PC-3 (cell line): ENCODE measurements at regions not wholly inside any gene's neighbourhood (a gene's known extent, or its start where the extent isn't known, plus 50 kb on each side); places are given as distances from the start of the nearest gene placed in this dataset.

Experiments
- ATAC-seq: fragments of 200-7000 bp; cut with Tn5 transposase; 2 replicates; pipeline ENCODE4 v1.9.1; 2020; ENCODE audit warnings: mild to moderate bottlenecking, moderate library complexity
- BruUV-seq: library from RNA; stranded (reverse); fragments of 400-500 nt; replicated peaks from 2 replicates; lab custom pipeline; 2021; lab: Mats Ljungman, UMichigan
- CTCF ChIA-PET: fragments of 300-600 bp; sonication (Branson Sonifier 250); formaldehyde crosslinking; loops from one replicate; lab custom pipeline; 2022; ENCODE audit warnings: antibody characterized with exemption; lab: Charles Lee
- POLR2A ChIA-PET: fragments of 300-600 bp; sonication (Branson Sonifier 250); formaldehyde crosslinking; loops from one replicate; lab custom pipeline; 2022; ENCODE audit warnings: antibody characterized with exemption; ENCODE audit not compliant: unreplicated experiment; lab: Charles Lee
- DNase-seq: peaks from one replicate; pipeline ENCODE4 v3.0.0-alpha.2; 2015
- H2AFZ ChIP-seq: fragments of 300-600 bp; sonication (generic); 2 replicates; pipeline ENCODE4 v1.6.0; 2016; ENCODE audit warnings: antibody characterized with exemption, low read length
- H3F3A ChIP-seq: fragments of 300-600 bp; sonication (generic); one replicate; pipeline ENCODE4 v1.6.0; 2017; ENCODE audit warnings: antibody characterized with exemption, low read length, control low read depth, mild to moderate bottlenecking; ENCODE audit not compliant: unreplicated experiment
- H3K27ac ChIP-seq: fragments of 300-600 bp; sonication (generic); 2 replicates; pipeline ENCODE4 v1.5.1; 2016; ENCODE audit warnings: mild to moderate bottlenecking, low read length
- H3K27me3 ChIP-seq: fragments of 300-600 bp; sonication (generic); 2 replicates; pipeline ENCODE4 v1.6.1; 2016; ENCODE audit warnings: low read length, mixed read lengths
- H3K36me3 ChIP-seq: fragments of 300-600 bp; sonication (generic); 2 replicates; pipeline ENCODE4 v1.6.1; 2016; ENCODE audit warnings: low read depth, mixed run types, low read length, mixed read lengths
- H3K4me1 ChIP-seq: fragments of 300-600 bp; sonication (generic); 2 replicates; pipeline ENCODE4 v1.5.1; 2016; ENCODE audit warnings: low read length; ENCODE audit not compliant: insufficient read depth
- H3K4me2 ChIP-seq: fragments of 300-600 bp; sonication (generic); 2 replicates; pipeline ENCODE4 v1.6.0; 2016; ENCODE audit warnings: low read length
- H3K4me3 ChIP-seq: fragments of 300-600 bp; sonication (generic); 2 replicates; pipeline ENCODE4 v1.5.1; 2016; ENCODE audit warnings: mild to moderate bottlenecking, low read length, mixed read lengths
- H3K79me2 ChIP-seq: fragments of 300-600 bp; sonication (generic); 2 replicates; pipeline ENCODE4 v1.6.1; 2017; ENCODE audit warnings: low read length, mixed read lengths
- H3K9ac ChIP-seq: fragments of 300-600 bp; sonication (generic); 2 replicates; pipeline ENCODE4 v1.6.0; 2016; ENCODE audit warnings: mild to moderate bottlenecking, low read length
- H3K9me2 ChIP-seq: fragments of 300-600 bp; sonication (generic); replicated peaks from 2 replicates; pipeline ENCODE4 v1.6.1; 2016; ENCODE audit warnings: mixed run types, low read length, mixed read lengths
- H3K9me3 ChIP-seq: fragments of 300-600 bp; sonication (generic); 2 replicates; pipeline ENCODE4 v1.6.1; 2016; ENCODE audit warnings: low read length, mixed read lengths
- H4K20me1 ChIP-seq: fragments of 300-600 bp; sonication (generic); 2 replicates; pipeline ENCODE4 v1.6.1; 2016; ENCODE audit warnings: low read length, mixed read lengths
- EZH2 ChIP-seq: fragments of 300-600 bp; sonication (generic); IDR thresholded peaks from one replicate; pipeline ENCODE4 v1.6.1; 2017; ENCODE audit warnings: antibody characterized with exemption, mild to moderate bottlenecking, low read length; ENCODE audit not compliant: unreplicated experiment
- EZH2phosphoT487 ChIP-seq: fragments of 300-600 bp; sonication (generic); IDR thresholded peaks from 2 replicates; pipeline ENCODE4 v1.6.1; 2018; ENCODE audit warnings: mild to moderate bottlenecking, antibody characterized with exemption, low read length, borderline replicate concordance
- intact Hi-C: fragments of 100-400 bp; cut with micrococcal nuclease; formaldehyde crosslinking; loops from 2 replicates; pipeline ENCODE4 v1.9.0; 2023
- TF ChIP-seq, protein P1 (sequence below): fragments of 300-600 bp; sonication (generic); conservative IDR thresholded peaks from 2 replicates; pipeline ENCODE4 v1.5.1; 2017; ENCODE audit warnings: antibody characterized with exemption, low read depth, mild to moderate bottlenecking, low read length

DNA sequence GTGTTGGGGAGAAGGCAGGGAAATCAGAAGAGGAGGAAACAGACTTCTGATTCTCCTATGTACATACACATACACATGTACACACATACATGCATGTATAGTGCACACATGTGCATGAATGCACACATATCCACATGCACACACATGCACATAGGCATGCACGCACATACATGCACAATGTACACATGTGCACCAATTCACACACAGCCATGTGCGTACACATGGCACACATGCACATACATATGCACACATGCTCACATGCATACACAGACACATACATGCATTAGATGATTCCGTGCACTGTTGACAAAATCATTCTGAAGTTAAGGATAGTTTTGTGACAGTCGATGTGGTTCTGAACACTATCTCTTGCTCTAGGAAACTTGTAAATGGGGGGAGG, 214.0 kb upstream of the CDH13 start:
- H3K79me2 ChIP-seq: no peaks in the 10 kb centered on the region
- no TSS peak for BruUV-seq
- ATAC-seq (no peak), DNase-seq (no peak)
- CTCF ChIA-PET: no interaction called here
- no peaks in the 10 kb centered on the region for H3K27me3 ChIP-seq
- H3K4me1 ChIP-seq: no peaks in the 10 kb centered on the region
- no peaks in the 10 kb centered on the region for H3K36me3 ChIP-seq
- H2AFZ ChIP-seq: no peak overlapping the region
- no peak overlapping the region for H3K9ac ChIP-seq
- H3F3A ChIP-seq: no peaks in the 10 kb centered on the region
- POLR2A ChIA-PET: no interaction called here
- no peaks in the 10 kb centered on the region for H3K9me3 ChIP-seq
- H3K9me2 ChIP-seq: no peaks in the 10 kb centered on the region
- TF ChIP-seq, protein P1, sequence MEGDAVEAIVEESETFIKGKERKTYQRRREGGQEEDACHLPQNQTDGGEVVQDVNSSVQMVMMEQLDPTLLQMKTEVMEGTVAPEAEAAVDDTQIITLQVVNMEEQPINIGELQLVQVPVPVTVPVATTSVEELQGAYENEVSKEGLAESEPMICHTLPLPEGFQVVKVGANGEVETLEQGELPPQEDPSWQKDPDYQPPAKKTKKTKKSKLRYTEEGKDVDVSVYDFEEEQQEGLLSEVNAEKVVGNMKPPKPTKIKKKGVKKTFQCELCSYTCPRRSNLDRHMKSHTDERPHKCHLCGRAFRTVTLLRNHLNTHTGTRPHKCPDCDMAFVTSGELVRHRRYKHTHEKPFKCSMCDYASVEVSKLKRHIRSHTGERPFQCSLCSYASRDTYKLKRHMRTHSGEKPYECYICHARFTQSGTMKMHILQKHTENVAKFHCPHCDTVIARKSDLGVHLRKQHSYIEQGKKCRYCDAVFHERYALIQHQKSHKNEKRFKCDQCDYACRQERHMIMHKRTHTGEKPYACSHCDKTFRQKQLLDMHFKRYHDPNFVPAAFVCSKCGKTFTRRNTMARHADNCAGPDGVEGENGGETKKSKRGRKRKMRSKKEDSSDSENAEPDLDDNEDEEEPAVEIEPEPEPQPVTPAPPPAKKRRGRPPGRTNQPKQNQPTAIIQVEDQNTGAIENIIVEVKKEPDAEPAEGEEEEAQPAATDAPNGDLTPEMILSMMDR: no peak
- no peak for TF ChIP-seq EZH2phosphoT487
- no peak for TF ChIP-seq EZH2
- no peak overlapping the region for H3K4me2 ChIP-seq
- H4K20me1 ChIP-seq: no peaks in the 10 kb centered on the region
- intact Hi-C loops: no loop called here
- no peak overlapping the region for H3K4me3 ChIP-seq
- no peak overlapping the region for H3K27ac ChIP-seq

DNA sequence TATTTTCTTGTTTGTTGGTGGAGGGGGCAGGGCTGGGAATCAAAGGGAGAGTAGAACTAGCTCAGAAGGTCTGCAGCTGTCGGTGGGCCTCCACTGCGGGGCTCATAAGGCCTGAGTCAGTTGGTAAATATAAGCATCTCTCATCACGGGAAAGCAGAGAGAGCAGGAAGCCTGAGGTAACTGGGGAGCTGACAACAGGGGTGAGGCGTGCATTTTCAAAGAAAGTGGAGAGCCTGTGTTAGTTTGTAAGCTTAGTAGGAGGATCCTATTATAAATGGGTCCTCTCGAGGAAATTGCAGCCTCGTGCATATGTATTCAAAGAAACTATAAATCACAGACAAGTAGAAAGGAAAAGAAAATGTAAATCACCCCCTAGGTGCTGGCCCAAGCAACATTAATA, 221.0 kb upstream of the CDH13 start:
- Histone ChIP-seq H3K79me2 (no peaks in the 10 kb centered on the region), H3K9ac (no peak overlapping the region), H3K27ac (no peak overlapping the region), H3K9me2 (no peaks in the 10 kb centered on the region), H3K4me1 (no peaks in the 10 kb centered on the region), H4K20me1 (no peaks in the 10 kb centered on the region), H3K27me3 (no peaks in the 10 kb centered on the region), H3K4me2 (no peak overlapping the region), H3K9me3 (no peaks in the 10 kb centered on the region), H2AFZ (no peak overlapping the region), H3F3A (no peaks in the 10 kb centered on the region), H3K36me3 (no peaks in the 10 kb centered on the region), H3K4me3 (no peak overlapping the region)
- DNase-seq (no peak), ATAC-seq (no peak)
- TF ChIP-seq, protein P1: no peak
- TF ChIP-seq EZH2 (no peak), EZH2phosphoT487 (no peak)
- ChIA-PET CTCF (no interaction called here), POLR2A (no interaction called here)
- BruUV-seq: no TSS peak
- intact Hi-C loops: no loop called here

DNA sequence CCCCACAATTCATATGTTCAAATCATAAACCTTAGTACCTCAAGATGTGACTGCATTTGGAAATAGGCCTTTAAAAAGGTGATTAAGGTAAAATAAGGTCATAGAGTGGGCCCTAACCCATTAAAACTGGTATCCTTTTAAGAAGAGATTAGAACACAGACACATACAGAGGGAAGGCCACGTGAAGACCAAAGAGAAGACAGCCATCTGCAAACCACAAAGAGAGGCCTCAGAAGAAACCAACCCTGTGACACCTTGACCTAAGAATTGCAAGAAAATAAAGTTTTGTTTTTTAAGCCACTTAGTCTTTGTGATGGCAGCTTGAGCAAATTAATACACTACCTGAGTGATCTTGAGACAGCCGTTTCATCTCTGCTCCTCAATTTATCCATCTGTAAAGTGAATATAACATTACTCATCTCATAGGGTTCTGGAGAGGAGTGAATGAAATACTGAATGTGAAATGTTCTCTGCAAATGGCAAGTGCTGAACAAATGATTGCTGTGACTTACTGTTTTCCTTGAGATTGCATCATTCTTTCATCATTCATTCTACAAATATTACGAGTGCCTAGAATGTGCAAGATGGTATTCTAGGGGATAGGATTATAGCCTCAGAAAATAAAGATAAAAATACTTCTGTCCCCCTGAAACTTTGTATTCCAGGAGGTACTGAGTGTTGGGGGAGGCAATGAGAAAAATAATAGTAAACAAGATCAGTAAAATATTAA, 222.0 kb upstream of the CDH13 start:
- H2AFZ ChIP-seq: no peak overlapping the region
- no peak overlapping the region for H3K9ac ChIP-seq
- no peaks in the 10 kb centered on the region for H3K36me3 ChIP-seq
- no peaks in the 10 kb centered on the region for H3K9me3 ChIP-seq
- CTCF ChIA-PET: no interaction called here
- H3K4me1 ChIP-seq: no peaks in the 10 kb centered on the region
- no peak for DNase-seq
- no peak for ATAC-seq
- no TSS peak for BruUV-seq
- no peaks in the 10 kb centered on the region for H3K9me2 ChIP-seq
- H4K20me1 ChIP-seq: no peaks in the 10 kb centered on the region
- no peak overlapping the region for H3K4me3 ChIP-seq
- intact Hi-C loops: no loop called here
- no peaks in the 10 kb centered on the region for H3K27me3 ChIP-seq
- no peak overlapping the region for H3K27ac ChIP-seq
- H3F3A ChIP-seq: no peaks in the 10 kb centered on the region
- no peaks in the 10 kb centered on the region for H3K79me2 ChIP-seq
- TF ChIP-seq, protein P1: no peak
- no peak for TF ChIP-seq EZH2
- TF ChIP-seq EZH2phosphoT487: no peak
- no peak overlapping the region for H3K4me2 ChIP-seq
- POLR2A ChIA-PET: no interaction called here
